ENCODE measurements at regions not wholly inside any gene's neighbourhood (a gene's known extent, or its start where the extent isn't known, plus 50 kb on each side); places are given as distances from the start of the nearest gene placed in this dataset.

- no peak overlapping the region for H3K4me3 ChIP-seq (replicated peaks; ENCODE audit: low read depth, low read length)
Measured at GRCh38 chr5:40410231-40410861, 269.4 kb upstream of the PTGER4 start.

GRCh38 chr5:40409601-40410000 is 270.1 kb upstream of the PTGER4 start:
- no peaks in the 10 kb centered on the region for H3K27me3 ChIP-seq (replicated peaks; ENCODE audit: control insufficient read depth, insufficient read depth, low read length)
- no peak for TF ChIP-seq CTCF (IDR thresholded peaks at IDR 0.05; ENCODE audit: insufficient read depth, low read length, poor library complexity, severe bottlenecking)
- H3K36me3 ChIP-seq (ENCODE audit: control insufficient read depth, insufficient read depth, low read length): no peaks in the 10 kb centered on the region
- DNase-seq (ENCODE audit: extremely low read depth, insufficient read length): no peak
- H3K4me3 ChIP-seq (replicated peaks; ENCODE audit: low read depth, low read length): no peak overlapping the region

More at GRCh38 chr5:40410231-40410861, 269.4 kb upstream of the PTGER4 start:
- H3K36me3 ChIP-seq (ENCODE audit: control insufficient read depth, insufficient read depth, low read length): no peaks in the 10 kb centered on the region
- no peaks in the 10 kb centered on the region for H3K27me3 ChIP-seq (replicated peaks; ENCODE audit: control insufficient read depth, insufficient read depth, low read length)
- DNase-seq (ENCODE audit: extremely low read depth, insufficient read length): no peak
- no peak for TF ChIP-seq CTCF (IDR thresholded peaks at IDR 0.05; ENCODE audit: insufficient read depth, low read length, poor library complexity, severe bottlenecking)

- Histone ChIP-seq H3K27me3 (replicated peaks; ENCODE audit: control insufficient read depth, insufficient read depth, low read length) (no peaks in the 10 kb centered on the region), H3K36me3 (ENCODE audit: control insufficient read depth, insufficient read depth, low read length) (no peaks in the 10 kb centered on the region), H3K4me3 (replicated peaks; ENCODE audit: low read depth, low read length) (no peak overlapping the region)
- no peak for TF ChIP-seq CTCF (IDR thresholded peaks at IDR 0.05; ENCODE audit: insufficient read depth, low read length, poor library complexity, severe bottlenecking)
- DNase-seq (ENCODE audit: extremely low read depth, insufficient read length): peak; percentile 23
Measured at GRCh38 chr5:40406741-40407211, 272.9 kb upstream of the PTGER4 start.

- TF ChIP-seq CTCF (IDR thresholded peaks at IDR 0.05; ENCODE audit: insufficient read depth, low read length, poor library complexity, severe bottlenecking): no peak
- no peak overlapping the region for H3K4me3 ChIP-seq (replicated peaks; ENCODE audit: low read depth, low read length)
- DNase-seq (ENCODE audit: extremely low read depth, insufficient read length): peak; percentile 22
- H3K27me3 ChIP-seq (replicated peaks; ENCODE audit: control insufficient read depth, insufficient read depth, low read length): no peaks in the 10 kb centered on the region
- H3K36me3 ChIP-seq (ENCODE audit: control insufficient read depth, insufficient read depth, low read length): no peaks in the 10 kb centered on the region
Measured at GRCh38 chr5:40405996-40406740, 273.5 kb upstream of the PTGER4 start.

- no peak overlapping the region for H3K4me3 ChIP-seq (replicated peaks; ENCODE audit: low read depth, low read length)
- no peaks in the 10 kb centered on the region for H3K27me3 ChIP-seq (replicated peaks; ENCODE audit: control insufficient read depth, insufficient read depth, low read length)
- no peak for TF ChIP-seq CTCF (IDR thresholded peaks at IDR 0.05; ENCODE audit: insufficient read depth, low read length, poor library complexity, severe bottlenecking)
- no peaks in the 10 kb centered on the region for H3K36me3 ChIP-seq (ENCODE audit: control insufficient read depth, insufficient read depth, low read length)
- DNase-seq (ENCODE audit: extremely low read depth, insufficient read length): no peak
Measured at GRCh38 chr5:40405230-40405629, 274.5 kb upstream of the PTGER4 start.
